ENCODE measurements at regions not wholly inside any gene's neighbourhood (a gene's known extent, or its start where the extent isn't known, plus 50 kb on each side); places are given as distances from the start of the nearest gene placed in this dataset.

GRCh38 chr15:96514607-96515285 is 184.2 kb downstream of the NR2F2 start:
- ChIA-PET POLR2A (no interaction called here), CTCF (ENCODE audit: low intra/inter-chr PET ratio, low total read pairs) (no interaction called here)
- intact Hi-C loops (cut with micrococcal nuclease; ENCODE audit: unreplicated experiment): no loop called here
- H3K27ac ChIP-seq (ENCODE audit: extremely low read length, insufficient read depth, low read length): no peak overlapping the region
- H3K9ac ChIP-seq (ENCODE audit: insufficient read depth, low read depth, low read length): no peak overlapping the region
- no peak overlapping the region for H3K4me2 ChIP-seq (ENCODE audit: low read depth, low read length)
- H4K20me1 ChIP-seq (ENCODE audit: insufficient read depth, low read length): no peaks in the 10 kb centered on the region
- no peaks in the 10 kb centered on the region for H3K4me1 ChIP-seq (ENCODE audit: insufficient read depth, low read length)
- no peak overlapping the region for H3K4me3 ChIP-seq (replicated peaks in 1 of 3; ENCODE audit: insufficient read depth in 1 of 3, low read depth in 2 of 3, low read length in 3 of 3)
- no peak for DNase-seq (ENCODE audit: low spot score)
- H3K79me2 ChIP-seq (ENCODE audit: insufficient read depth, low read length): no peaks in the 10 kb centered on the region
- no peak for TF ChIP-seq CSRNP2 (CRISPR knock-in tag; conservative IDR thresholded peaks at IDR 0.05; ENCODE audit: low read depth)
- peak; percentile 66; the same call in 1 of the 2 replicates for TF ChIP-seq SRF (IDR thresholded peaks at IDR 0.05; ENCODE audit: low read depth, low read length)
- no peak for TF ChIP-seq GATA4 (IDR thresholded peaks at IDR 0.05; ENCODE audit: borderline replicate concordance, low read depth)
- TF ChIP-seq CEBPG (CRISPR knock-in tag; IDR thresholded peaks at IDR 0.05): no peak
- no peak for TF ChIP-seq ZMAT5 (CRISPR knock-in tag; IDR thresholded peaks at IDR 0.05; ENCODE audit: borderline replicate concordance, low read depth)
- no peaks in the 10 kb centered on the region for H3K36me3 ChIP-seq (replicated peaks in 1 of 2; ENCODE audit: control insufficient read depth in 1 of 2, insufficient read depth in 2 of 2, low read length in 2 of 2)
- 13% methylated on average over 6 of the region's 6 CpGs for WGBS (ENCODE audit: low lambda C conversion rate)
- no peak for FAIRE-seq
- H3K27me3 ChIP-seq (ENCODE audit: control insufficient read depth in 1 of 2, insufficient read depth in 2 of 2, low read length in 2 of 2): no peaks in the 10 kb centered on the region; a peak in 1 of 5 replicates
- ATAC-seq: no peak
- H3K9me3 ChIP-seq (ENCODE audit: low read length): no peaks in the 10 kb centered on the region
- no peak overlapping the region for H2AFZ ChIP-seq (ENCODE audit: low read length)
- BruUV-seq (replicated peaks): no TSS peak
- in situ Hi-C loops (cut with HindIII; ENCODE audit: extremely low pct_ligation_motif_present, low pct_unique_long_range_greater_than_20kb): no loop called here

- POLR2A ChIA-PET: no interaction called here
- no peaks in the 10 kb centered on the region for H3K36me3 ChIP-seq (replicated peaks in 1 of 2; ENCODE audit: control insufficient read depth in 1 of 2, insufficient read depth in 2 of 2, low read length in 2 of 2)
- H3K4me2 ChIP-seq (ENCODE audit: low read depth, low read length): no peak overlapping the region
- no peak overlapping the region for H3K27ac ChIP-seq (ENCODE audit: extremely low read length, insufficient read depth, low read length)
- no peak for ATAC-seq
- CTCF ChIA-PET (ENCODE audit: low intra/inter-chr PET ratio, low total read pairs): no interaction called here
- FAIRE-seq: no peak
- H2AFZ ChIP-seq (ENCODE audit: low read length): no peak overlapping the region
- intact Hi-C loops (cut with micrococcal nuclease; ENCODE audit: unreplicated experiment) (no loop called here), in situ Hi-C loops (cut with HindIII; ENCODE audit: extremely low pct_ligation_motif_present, low pct_unique_long_range_greater_than_20kb) (no loop called here)
- no peaks in the 10 kb centered on the region for H3K27me3 ChIP-seq (ENCODE audit: control insufficient read depth in 1 of 2, insufficient read depth in 2 of 2, low read length in 2 of 2)
- no peaks in the 10 kb centered on the region for H3K4me1 ChIP-seq (ENCODE audit: insufficient read depth, low read length)
- no peaks in the 10 kb centered on the region for H3K79me2 ChIP-seq (ENCODE audit: insufficient read depth, low read length)
- H4K20me1 ChIP-seq (ENCODE audit: insufficient read depth, low read length): no peaks in the 10 kb centered on the region
- WGBS (ENCODE audit: low lambda C conversion rate): 12% methylated on average over 3 of the region's 3 CpGs
- no peaks in the 10 kb centered on the region for H3K9me3 ChIP-seq (ENCODE audit: low read length)
- no peak for DNase-seq (ENCODE audit: low spot score)
- no TSS peak for BruUV-seq (replicated peaks)
- H3K4me3 ChIP-seq (replicated peaks in 1 of 3; ENCODE audit: insufficient read depth in 1 of 3, low read depth in 2 of 3, low read length in 3 of 3): no peak overlapping the region
- no peak overlapping the region for H3K9ac ChIP-seq (ENCODE audit: insufficient read depth, low read depth, low read length)
- TF ChIP-seq ZBTB38 (CRISPR knock-in tag; IDR thresholded peaks at IDR 0.05): no peak
- TF ChIP-seq ZNF512 (CRISPR knock-in tag; IDR thresholded peaks at IDR 0.05): no peak
- TF ChIP-seq ZFP36 (IDR thresholded peaks at IDR 0.05; ENCODE audit: borderline replicate concordance, low read depth, low read length, partially characterized antibody): no peak
- TF ChIP-seq SAP130 (CRISPR knock-in tag; IDR thresholded peaks at IDR 0.05; ENCODE audit: low read depth): no peak
- TF ChIP-seq ZSCAN12 (CRISPR knock-in tag; IDR thresholded peaks at IDR 0.05): no peak
- TF ChIP-seq ZNF598 (CRISPR knock-in tag; IDR thresholded peaks at IDR 0.05; ENCODE audit: borderline replicate concordance): no peak
- no peak for TF ChIP-seq BRF2 (CRISPR knock-in tag; IDR thresholded peaks at IDR 0.05)
- TF ChIP-seq ARNT2 (CRISPR knock-in tag; IDR thresholded peaks at IDR 0.05; ENCODE audit: low read depth): no peak
- no peak for TF ChIP-seq RFX3 (CRISPR knock-in tag; IDR thresholded peaks at IDR 0.05)
- no peak for TF ChIP-seq MYNN (CRISPR knock-in tag; IDR thresholded peaks at IDR 0.05; ENCODE audit: low read depth)
- TF ChIP-seq SSRP1 (CRISPR knock-in tag; IDR thresholded peaks at IDR 0.05): no peak
These were observed 184.9 kb downstream of the NR2F2 start for GRCh38 chr15:96515371-96515770.

All from HepG2 (cell line).